Ovary (tissue), 7 donors: ENCODE measurements at regions not wholly inside any gene's neighbourhood (a gene's known extent, or its start where the extent isn't known, plus 50 kb on each side); places are given as distances from the start of the nearest gene placed in this dataset.

Experiments used
- DNase-seq, 5 donors: peaks; one replicate each; pipeline ENCODE4 v3.0.0-alpha.2; 2019 to 2020
- H3K27ac ChIP-seq, 2 donors: fragments of 200-600 bp; one replicate each; pipeline versions ENCODE4 v1.5.1 to v1.8.0; 2019 to 2022
- H3K27me3 ChIP-seq: fragments of 200-600 bp; one replicate; pipeline ENCODE4 v1.8.0; 2022
- H3K36me3 ChIP-seq: fragments of 200-600 bp; sonication (generic); one replicate; pipeline ENCODE4 v1.5.1; 2019
- H3K4me1 ChIP-seq: one replicate; pipeline ENCODE4 v1.8.1; 2013; ENCODE audit warnings: mild to moderate bottlenecking, moderate library complexity; ENCODE audit not compliant: insufficient read depth
- H3K4me3 ChIP-seq: fragments of 200-600 bp; sonication (generic); one replicate; pipeline ENCODE4 v1.5.1; 2017
- H3K9me3 ChIP-seq, 2 donors: fragments of 200-600 bp in 1 of 2; sonication (generic) in 1 of 2; one replicate each; pipeline versions ENCODE4 v1.5.1 to v1.8.1; 2013 to 2019; ENCODE audit warnings: mild to moderate bottlenecking in 1 of 2, moderate library complexity in 1 of 2
- EP300 ChIP-seq: sonication (generic); formaldehyde crosslinking; IDR thresholded peaks from one replicate; pipeline ENCODE4 v1.6.1; 2017; ENCODE audit warnings: antibody characterized with exemption
- POLR2A ChIP-seq: fragments of 450-650 bp; IDR thresholded peaks from one replicate; pipeline ENCODE4 v1.6.1; 2017; ENCODE audit warnings: antibody characterized with exemption, mild to moderate bottlenecking, moderate library complexity
- WGBS, 3 donors: extraction: QIAGEN DNeasy Blood & Tissue Kit in 1 of 3; methylation state at CpG; one replicate each; pipeline versions ENCODE4 v1.1.5 to v1.1.7; 2013 to 2017; 5-methylcytosine and 5-hydroxymethylcytosine counted together
- intact Hi-C, 4 donors: fragments of 100-400 bp; cut with DNase I; formaldehyde crosslinking; loops; one replicate each; pipeline versions ENCODE4 v1.11.0 to v1.15.1; 2022 to 2023
- TF ChIP-seq, protein P1 (sequence below), 3 donors: fragments of 450-650 bp in 2 of 3; fragments of 200-600 bp in 1 of 3; IDR thresholded peaks; one replicate each; pipeline versions ENCODE4 v1.5.1 to v1.8.0; 2016 to 2022; ENCODE audit warnings: antibody characterized with exemption in 3 of 3, mild to moderate bottlenecking in 1 of 3
- donor health status: DM: no; HTN: no; CAD: no; lungs with moderate emphysema.
- donor health status: DM: no; HTN: no; CAD: no.
- donor health status: Bipolar disorder and iron deficiency.
- donor health status: DM: no; HTN: no; CAD: no.
- donor health status: DM: yes; HTN: yes; CAD: no.

DNA sequence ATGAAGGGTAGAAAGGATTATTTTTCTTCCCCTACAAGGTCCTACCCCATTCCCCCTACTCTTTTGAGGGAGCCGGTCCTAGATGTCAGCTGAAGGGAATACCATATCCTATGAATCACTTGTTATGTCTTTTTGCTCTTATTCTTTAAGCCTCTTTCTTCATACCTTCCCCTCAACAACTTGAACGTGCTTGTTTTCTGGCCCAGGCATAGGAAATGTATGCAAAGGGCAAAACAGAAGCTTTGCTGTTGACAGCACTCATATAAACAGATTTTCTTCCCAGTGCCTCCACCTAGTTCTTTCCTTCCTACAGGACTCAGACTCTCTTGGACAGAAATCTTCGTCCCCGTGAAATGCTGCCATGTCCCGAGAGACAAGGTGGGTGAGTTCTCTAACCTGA lies 64.6 kb downstream of the TMEM17 start:
- no peak overlapping the region for H3K27ac ChIP-seq
- intact Hi-C loops, result no loop called here
- no peaks in the 10 kb centered on the region for H3K4me1 ChIP-seq
- H3K27me3 ChIP-seq, result no peaks in the 10 kb centered on the region
- TF ChIP-seq, protein P1, sequence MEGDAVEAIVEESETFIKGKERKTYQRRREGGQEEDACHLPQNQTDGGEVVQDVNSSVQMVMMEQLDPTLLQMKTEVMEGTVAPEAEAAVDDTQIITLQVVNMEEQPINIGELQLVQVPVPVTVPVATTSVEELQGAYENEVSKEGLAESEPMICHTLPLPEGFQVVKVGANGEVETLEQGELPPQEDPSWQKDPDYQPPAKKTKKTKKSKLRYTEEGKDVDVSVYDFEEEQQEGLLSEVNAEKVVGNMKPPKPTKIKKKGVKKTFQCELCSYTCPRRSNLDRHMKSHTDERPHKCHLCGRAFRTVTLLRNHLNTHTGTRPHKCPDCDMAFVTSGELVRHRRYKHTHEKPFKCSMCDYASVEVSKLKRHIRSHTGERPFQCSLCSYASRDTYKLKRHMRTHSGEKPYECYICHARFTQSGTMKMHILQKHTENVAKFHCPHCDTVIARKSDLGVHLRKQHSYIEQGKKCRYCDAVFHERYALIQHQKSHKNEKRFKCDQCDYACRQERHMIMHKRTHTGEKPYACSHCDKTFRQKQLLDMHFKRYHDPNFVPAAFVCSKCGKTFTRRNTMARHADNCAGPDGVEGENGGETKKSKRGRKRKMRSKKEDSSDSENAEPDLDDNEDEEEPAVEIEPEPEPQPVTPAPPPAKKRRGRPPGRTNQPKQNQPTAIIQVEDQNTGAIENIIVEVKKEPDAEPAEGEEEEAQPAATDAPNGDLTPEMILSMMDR (IDR thresholded peaks at IDR 0.05), result no peak
- TF ChIP-seq EP300, result no peak
- TF ChIP-seq POLR2A, result no peak
- no peak for DNase-seq
- H3K4me3 ChIP-seq, result no peak overlapping the region
- no peaks in the 10 kb centered on the region for H3K9me3 ChIP-seq
- 89 to 95% (median 95%) methylated on average over 5 of the region's 5 CpGs for WGBS, 3 donors
- no peaks in the 10 kb centered on the region for H3K36me3 ChIP-seq

DNA sequence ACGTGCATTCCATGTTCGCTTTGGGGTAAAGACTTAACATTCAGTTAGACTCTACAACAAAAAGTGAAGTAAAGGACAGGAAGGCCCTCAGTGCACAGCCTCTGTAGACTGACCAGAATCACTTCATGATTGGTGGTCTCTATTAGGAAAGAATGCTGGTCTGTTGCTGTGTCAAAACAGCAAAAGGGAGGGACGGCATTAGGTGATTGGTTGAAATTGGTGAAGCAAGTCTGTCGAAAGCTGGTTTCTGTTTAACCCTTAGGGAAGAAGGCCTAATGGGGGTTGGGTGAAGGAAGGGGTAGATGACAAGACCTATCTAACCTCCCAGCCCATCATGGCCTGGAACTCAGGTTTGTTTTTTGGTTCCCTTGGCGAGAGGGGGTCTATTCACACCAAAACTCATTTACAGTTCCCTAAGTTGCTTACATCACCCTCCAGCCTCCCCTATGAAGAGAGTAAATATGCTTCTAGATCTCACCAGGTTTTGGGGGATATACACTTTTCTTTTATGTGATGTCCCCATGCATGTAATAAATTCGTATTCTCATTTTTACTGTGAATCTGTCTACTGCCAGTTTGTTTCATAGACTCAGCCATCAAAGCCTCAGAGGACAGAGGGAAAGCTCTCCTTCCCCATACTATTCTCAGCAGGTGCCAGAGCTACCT lies 65.6 kb downstream of the TMEM17 start:
- H3K9me3 ChIP-seq, result no peaks in the 10 kb centered on the region
- WGBS, 3 donors, result 88 to 90% (median 88%) methylated on average over 6 of the region's 6 CpGs
- intact Hi-C loops, result no loop called here
- H3K4me1 ChIP-seq, result no peaks in the 10 kb centered on the region
- H3K36me3 ChIP-seq, result no peaks in the 10 kb centered on the region
- H3K27ac ChIP-seq, result no peak overlapping the region
- DNase-seq, result no peak
- H3K4me3 ChIP-seq, result no peak overlapping the region
- H3K27me3 ChIP-seq, result no peaks in the 10 kb centered on the region
- TF ChIP-seq, protein P1 (IDR thresholded peaks at IDR 0.05), result no peak
- no peak for TF ChIP-seq POLR2A
- TF ChIP-seq EP300, result no peak

DNA sequence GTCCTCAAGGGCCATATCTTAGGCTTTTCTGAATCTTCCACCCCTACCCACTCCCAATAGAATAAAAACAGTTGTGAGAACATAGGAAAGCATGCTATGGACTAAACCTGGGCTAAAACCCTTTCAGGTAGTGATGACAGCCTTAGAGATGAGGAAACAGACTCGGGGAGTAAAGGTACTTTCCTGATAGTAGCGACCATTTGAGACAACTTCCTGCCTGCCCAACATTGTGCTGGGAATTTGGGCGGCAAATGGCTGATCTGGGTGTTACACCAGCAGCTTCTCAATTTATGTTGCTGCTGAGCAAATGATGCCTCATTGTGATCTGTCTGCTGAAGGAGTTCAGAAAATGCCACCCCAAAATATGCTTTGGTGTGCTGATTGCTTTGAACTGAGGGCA lies 66.6 kb downstream of the TMEM17 start:
- intact Hi-C loops, result no loop called here

DNA sequence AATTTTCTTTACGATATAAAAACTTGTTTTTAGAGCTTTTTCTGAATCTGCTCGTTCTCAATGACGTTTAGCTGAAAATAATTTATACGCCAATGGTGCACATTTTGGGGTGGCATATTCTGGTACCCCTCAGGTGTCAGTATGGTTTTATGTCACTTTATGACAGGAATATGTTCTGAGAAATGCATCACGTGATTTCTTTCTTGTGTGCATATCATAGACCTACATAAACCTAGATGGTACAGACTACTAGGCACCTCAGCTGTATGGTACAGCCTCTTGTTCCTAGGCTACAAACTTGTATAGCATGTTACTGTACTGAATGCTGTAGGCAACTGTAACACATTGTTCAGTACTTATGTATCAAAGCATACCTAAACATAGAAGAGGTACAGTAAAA lies 68.2 kb downstream of the TMEM17 start:
- TF ChIP-seq, protein P1 (IDR thresholded peaks at IDR 0.05), result no peak
- TF ChIP-seq POLR2A (no peak), EP300 (no peak)
- WGBS, 3 donors, result 91 to 95% (median 94%) methylated on average over 5 of the region's 5 CpGs
- intact Hi-C loops, result no loop called here

More for the DNA sequence above, 66.6 kb downstream of the TMEM17 start:
- H3K4me1 ChIP-seq, result no peaks in the 10 kb centered on the region
- TF ChIP-seq POLR2A (no peak), EP300 (no peak)
- TF ChIP-seq, protein P1 (IDR thresholded peaks at IDR 0.05), result no peak
- H3K27ac ChIP-seq, result no peak overlapping the region
- H3K27me3 ChIP-seq, result no peaks in the 10 kb centered on the region
- no peak for DNase-seq
- no peaks in the 10 kb centered on the region for H3K36me3 ChIP-seq
- H3K9me3 ChIP-seq, result no peaks in the 10 kb centered on the region
- WGBS, 3 donors, result 81 to 88% (median 84%) methylated on average over 3 of the region's 3 CpGs
- H3K4me3 ChIP-seq, result no peak overlapping the region

More for the DNA sequence above, 68.2 kb downstream of the TMEM17 start:
- Histone ChIP-seq H3K36me3 (no peaks in the 10 kb centered on the region), H3K4me1 (no peaks in the 10 kb centered on the region), H3K27me3 (no peaks in the 10 kb centered on the region), H3K9me3 (no peaks in the 10 kb centered on the region), H3K4me3 (no peak overlapping the region), H3K27ac (no peak overlapping the region)
- DNase-seq, result no peak
